Lung (tissue), 11 donors: ENCODE measurements at regions not wholly inside any gene's neighbourhood (a gene's known extent, or its start where the extent isn't known, plus 50 kb on each side); places are given as distances from the start of the nearest gene placed in this dataset.
"Not testable (repeated sequence)": the region's sequence is repeated elsewhere in the genome, so short reads cannot be mapped to it uniquely, and the experiment has no call there.

Experiments
- ATAC-seq: fragments of 200-7000 bp; cut with Tn5 transposase; one replicate; pipeline ENCODE4 v1.9.1; 2020; ENCODE audit warnings: moderate number of reproducible peaks; ENCODE audit not compliant: insufficient read depth, low FRiP score
- DNase-seq, 3 donors: peaks; one replicate each; pipeline ENCODE4 v3.0.0-alpha.2; 2013 to 2017
- H3K27ac ChIP-seq, 2 donors: one replicate each; pipeline ENCODE4 v1.5.1; 2013; ENCODE audit warnings: mild to moderate bottlenecking in 2 of 2, moderate library complexity in 2 of 2, control low read depth in 1 of 2, inconsistent platforms in 1 of 2, low read depth in 1 of 2, low read length in 1 of 2
- H3K27me3 ChIP-seq, 3 donors: one replicate each; pipeline ENCODE4 v1.5.1; 2013; ENCODE audit warnings: low read length in 2 of 3; ENCODE audit not compliant: control insufficient read depth in 3 of 3, insufficient read depth in 3 of 3
- H3K36me3 ChIP-seq, 4 donors: one replicate each; pipeline ENCODE4 v1.5.1; 2013; ENCODE audit warnings: low read length in 4 of 4, mild to moderate bottlenecking in 1 of 4, moderate library complexity in 1 of 4; ENCODE audit not compliant: control insufficient read depth in 4 of 4, insufficient read depth in 4 of 4
- H3K4me1 ChIP-seq, 5 donors: one replicate each; pipeline ENCODE4 v1.5.1; 2013; ENCODE audit warnings: low read length in 5 of 5, mild to moderate bottlenecking in 2 of 5, moderate library complexity in 1 of 5; ENCODE audit not compliant: control insufficient read depth in 5 of 5, insufficient read depth in 5 of 5
- H3K4me3 ChIP-seq: one replicate; pipeline ENCODE4 v1.5.1; 2013; ENCODE audit warnings: mild to moderate bottlenecking, control low read depth, moderate library complexity
- H3K9ac ChIP-seq, 2 donors: one replicate each; pipeline ENCODE4 v1.5.1; 2013; ENCODE audit warnings: low read length in 2 of 2, control low read depth in 1 of 2; ENCODE audit not compliant: insufficient read depth in 1 of 2
- H3K9me3 ChIP-seq, 4 donors: one replicate each; pipeline ENCODE4 v1.5.1; 2013; ENCODE audit warnings: low read length in 3 of 4, mild to moderate bottlenecking in 1 of 4, moderate library complexity in 1 of 4; ENCODE audit not compliant: control insufficient read depth in 4 of 4, insufficient read depth in 3 of 4
- CTCF ChIP-seq: IDR thresholded peaks from 2 replicates; pipeline ENCODE4 v1.5.1; 2012; ENCODE audit warnings: mild to moderate bottlenecking; ENCODE audit errors: control extremely low read depth, extremely low read depth
- WGBS, 2 donors: extraction: QIAGEN DNeasy Blood & Tissue Kit; methylation state at CpG; one replicate each; pipeline ENCODE4 v1.1.7; 2013; 5-methylcytosine and 5-hydroxymethylcytosine counted together
- donor health status: control.
- donor health status: control.
- donor health status: Bipolar disorder and iron deficiency.
- donor health status: healthy.
- donor health status: DM: yes; HTN: yes; CAD: no.

GRCh38 chr4:112953262-112953661 lies 96.2 kb upstream of the ANK2 start:
- H3K4me1 ChIP-seq, result peaks cover 0 to 2% (median 0%) of the 10 kb centered on the region in 5 donors
- H3K27me3 ChIP-seq, result peaks cover 0 to 4% (median 0%) of the 10 kb centered on the region in 3 donors
- DNase-seq (no peak), ATAC-seq (no peak)
- TF ChIP-seq CTCF, result no peak
- 59 to 61% methylated on average over 3 of the region's 3 CpGs for WGBS, 2 donors
- no peaks in the 10 kb centered on the region for H3K36me3 ChIP-seq
- no peak overlapping the region for H3K27ac ChIP-seq
- H3K9me3 ChIP-seq, result no peaks in the 10 kb centered on the region
- H3K9ac ChIP-seq, result no peak overlapping the region
- no peak overlapping the region for H3K4me3 ChIP-seq

- no peak for DNase-seq
- no peak overlapping the region for H3K4me3 ChIP-seq
- peaks cover 0 to 4% (median 0%) of the 10 kb centered on the region in 3 donors for H3K27me3 ChIP-seq
- no peaks in the 10 kb centered on the region for H3K9me3 ChIP-seq
- no peak overlapping the region for H3K9ac ChIP-seq
- 48 to 68% methylated on average over 1 of the region's 1 CpG for WGBS, 2 donors
- no peak overlapping the region for H3K27ac ChIP-seq
- TF ChIP-seq CTCF, result no peak
- H3K4me1 ChIP-seq, result peaks cover 0 to 2% (median 0%) of the 10 kb centered on the region in 5 donors
- no peaks in the 10 kb centered on the region for H3K36me3 ChIP-seq
- ATAC-seq, result no peak
Measured at GRCh38 chr4:112954286-112954685, 95.2 kb upstream of the ANK2 start.

- H3K9ac ChIP-seq, result no peak overlapping the region
- no peak for ATAC-seq
- DNase-seq, result no peak
- H3K9me3 ChIP-seq, result no peaks in the 10 kb centered on the region
- H3K4me1 ChIP-seq, result peaks cover 0 to 2% (median 0%) of the 10 kb centered on the region in 5 donors
- no peak overlapping the region for H3K4me3 ChIP-seq
- no peaks in the 10 kb centered on the region for H3K36me3 ChIP-seq
- WGBS, 2 donors, result 77 to 84% methylated on average over 6 of the region's 6 CpGs
- no peak for TF ChIP-seq CTCF
- no peak overlapping the region for H3K27ac ChIP-seq
- peaks cover 0 to 4% (median 0%) of the 10 kb centered on the region in 3 donors for H3K27me3 ChIP-seq
Measured at GRCh38 chr4:112956484-112956896, 93.0 kb upstream of the ANK2 start.

GRCh38 chr4:112957764-112958163 lies 91.7 kb upstream of the ANK2 start:
- not testable (repeated sequence) for DNase-seq, H3K9me3 ChIP-seq, H3K9ac ChIP-seq, H3K4me1 ChIP-seq, H3K36me3 ChIP-seq, H3K27me3 ChIP-seq, ATAC-seq, H3K27ac ChIP-seq, H3K4me3 ChIP-seq
- WGBS, 2 donors, result 97% methylated on average over 8 to 21 of the region's 31 CpGs
